ENCODE measurements at regions not wholly inside any gene's neighbourhood (a gene's known extent, or its start where the extent isn't known, plus 50 kb on each side); places are given as distances from the start of the nearest gene placed in this dataset.
A peak's percentile ranks its signal among the peaks of the same experiment; 100 is the strongest.
"Not testable (repeated sequence)": the region's sequence is repeated elsewhere in the genome, so short reads cannot be mapped to it uniquely, and the experiment has no call there.

DNA sequence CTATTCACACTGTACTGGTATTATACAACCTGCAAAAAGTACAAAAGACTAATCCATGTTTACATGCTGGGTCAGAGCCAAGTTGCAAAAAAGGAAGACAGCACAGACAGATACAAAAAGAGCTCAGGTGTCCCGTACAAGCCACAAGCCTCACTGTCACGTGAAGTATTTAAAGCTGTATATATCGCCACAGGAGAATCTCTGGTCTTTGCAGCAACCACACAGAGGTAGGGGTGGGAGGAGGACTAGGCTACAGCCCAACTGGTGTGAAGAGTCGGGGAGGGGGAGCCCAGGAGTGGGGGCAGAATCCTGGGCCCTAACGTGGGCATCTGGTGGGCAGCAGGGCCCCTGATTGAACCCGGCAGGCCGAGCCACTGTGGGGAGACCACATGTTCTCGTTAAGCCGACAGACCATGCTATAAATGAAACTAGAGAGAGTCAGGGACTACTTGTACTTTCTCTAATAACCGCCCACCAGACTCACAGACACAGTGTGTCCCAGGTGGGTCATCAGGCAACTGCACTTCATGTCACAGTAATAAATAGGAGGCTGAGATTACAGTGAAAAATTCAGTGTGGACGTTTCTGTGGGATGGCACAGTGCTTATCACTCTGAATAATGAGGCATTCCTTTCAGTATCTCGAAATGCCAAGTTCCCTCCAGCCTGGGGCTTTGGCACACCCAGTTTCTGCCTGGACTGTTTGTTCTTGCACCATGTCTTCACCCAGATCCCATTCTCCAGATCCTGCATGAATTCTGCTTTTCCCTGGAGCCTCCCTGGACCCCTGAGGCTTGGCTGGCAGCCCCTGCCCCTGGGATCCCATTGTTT lies 79.3 kb upstream of the SH3PXD2B start:
- DNase-seq (no peak), ATAC-seq (peak; percentile 77 to 81)

DNA sequence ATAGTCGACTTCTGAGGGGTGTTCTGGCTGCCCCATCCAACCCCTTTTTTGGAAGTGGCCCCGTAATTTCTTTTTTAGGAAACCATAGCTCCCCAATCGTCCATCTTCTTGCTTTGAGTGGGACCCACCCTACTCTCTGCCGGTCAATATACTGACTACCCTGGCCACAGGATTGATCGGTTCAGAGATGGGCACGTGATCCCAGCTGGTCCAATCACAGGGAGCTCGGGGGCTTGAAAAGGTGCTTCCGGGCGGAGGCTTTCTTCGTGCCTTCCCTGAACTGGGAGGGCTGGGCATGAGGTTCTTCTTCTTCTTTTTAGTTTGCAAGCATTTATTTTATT lies 78.7 kb upstream of the SH3PXD2B start:
- intact Hi-C loops (cut with DNase I) = no loop called here
- no peak for ATAC-seq
- DNase-seq = no peak

More for the DNA sequence above, 79.3 kb upstream of the SH3PXD2B start:
- intact Hi-C loops (cut with DNase I) = no loop called here

DNA sequence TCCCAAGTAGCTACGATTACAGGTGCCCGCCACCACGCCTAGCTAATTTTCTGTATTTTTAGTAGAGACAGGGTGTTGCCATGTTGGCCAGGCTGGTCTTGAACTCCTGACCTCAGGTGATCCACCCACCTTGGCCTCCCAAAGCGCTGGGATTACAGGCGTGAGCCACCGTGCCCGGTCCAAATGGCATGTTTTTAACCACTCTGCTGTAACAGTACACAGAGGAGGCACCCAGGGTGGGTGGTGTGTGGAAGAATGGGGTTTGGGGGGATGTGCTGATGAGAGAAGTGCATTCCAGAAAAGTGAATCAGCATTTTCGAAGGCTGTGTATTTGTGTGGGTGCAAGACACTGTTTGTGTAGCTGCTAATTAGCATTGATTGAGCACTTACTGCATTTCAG lies 78.1 kb upstream of the SH3PXD2B start:
- DNase-seq; intact Hi-C loops (cut with DNase I); ATAC-seq: not testable (repeated sequence)

DNA sequence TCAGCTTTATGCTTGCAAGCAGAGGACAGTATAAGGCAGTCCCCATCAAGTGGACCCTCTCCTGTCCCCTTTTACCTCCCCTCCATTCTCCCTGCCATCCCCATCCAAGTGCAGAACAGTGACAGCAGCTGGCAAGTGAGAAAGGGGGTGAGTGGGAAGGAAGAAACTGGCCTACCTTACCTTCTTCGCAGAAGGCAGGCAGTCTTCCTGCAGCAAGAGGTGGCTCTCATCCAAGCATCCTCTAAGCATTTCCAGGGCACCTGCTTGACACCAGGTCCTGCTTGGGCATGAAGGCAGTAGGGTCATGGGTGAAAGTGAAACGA lies 77.3 kb upstream of the SH3PXD2B start:
- DNase-seq = no peak
- intact Hi-C loops (cut with DNase I) = no loop called here
- ATAC-seq = no peak

DNA sequence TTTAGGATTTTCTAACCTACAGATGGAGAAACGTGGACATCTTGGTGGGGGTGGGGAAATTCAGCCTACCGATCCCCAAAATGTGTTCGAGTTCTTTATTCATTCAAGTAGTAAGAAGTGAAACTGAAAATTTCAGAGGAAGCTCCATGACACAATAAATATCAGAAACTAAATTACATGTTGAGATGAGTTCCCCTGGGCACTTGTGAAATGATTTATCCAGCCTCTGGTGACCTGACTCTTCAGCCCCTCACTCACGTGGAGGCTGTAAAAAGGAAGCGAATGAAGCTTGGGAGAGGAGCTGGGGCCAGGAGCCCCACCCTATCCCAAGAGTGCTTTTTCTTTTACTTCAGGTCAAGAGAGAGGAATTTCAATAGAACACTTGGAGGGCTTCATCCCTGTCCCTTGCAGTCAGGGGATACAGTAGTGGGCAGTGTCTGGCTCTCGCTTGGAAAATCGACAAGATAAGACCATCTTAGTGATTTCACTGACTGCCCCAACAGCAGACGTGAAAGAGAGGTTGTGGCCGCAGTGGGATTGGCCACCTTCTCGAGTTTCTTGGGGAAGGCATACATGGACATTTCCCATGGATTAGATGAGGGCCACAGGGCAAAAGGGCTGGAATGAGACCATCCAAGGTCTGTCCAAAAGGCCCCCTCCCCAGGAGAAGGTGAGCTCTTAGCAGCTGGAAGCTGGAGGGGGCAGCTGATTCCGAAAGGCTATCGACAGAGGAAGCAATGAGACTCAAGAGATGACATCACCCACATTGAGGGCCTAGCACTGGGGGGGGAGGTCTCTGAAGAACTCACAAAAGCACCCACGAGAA lies 76.8 kb upstream of the SH3PXD2B start:
- intact Hi-C loops (cut with DNase I) = no loop called here
- DNase-seq (no peak), ATAC-seq (no peak)

DNA sequence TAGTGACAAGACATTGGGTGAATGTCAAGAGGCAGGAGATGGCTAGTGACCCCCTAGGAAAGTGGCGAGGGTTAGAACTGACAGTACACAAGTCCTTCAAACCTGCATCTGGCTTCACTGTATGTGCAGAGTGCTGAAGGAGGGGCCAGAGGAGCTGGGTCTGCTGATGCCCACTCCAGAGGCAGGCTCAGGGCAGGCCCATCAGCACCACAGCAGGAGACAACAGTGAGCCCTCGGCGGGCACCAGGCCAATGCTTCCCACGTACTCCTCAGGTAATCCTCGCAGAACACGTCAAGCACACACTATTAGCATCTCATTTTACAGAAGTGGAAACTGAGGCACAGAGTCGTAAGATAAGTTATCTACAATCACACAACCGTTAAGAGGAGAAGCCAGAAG lies 76.1 kb upstream of the SH3PXD2B start:
- no peak for ATAC-seq
- DNase-seq = no peak
- intact Hi-C loops (cut with DNase I) = no loop called here

DNA sequence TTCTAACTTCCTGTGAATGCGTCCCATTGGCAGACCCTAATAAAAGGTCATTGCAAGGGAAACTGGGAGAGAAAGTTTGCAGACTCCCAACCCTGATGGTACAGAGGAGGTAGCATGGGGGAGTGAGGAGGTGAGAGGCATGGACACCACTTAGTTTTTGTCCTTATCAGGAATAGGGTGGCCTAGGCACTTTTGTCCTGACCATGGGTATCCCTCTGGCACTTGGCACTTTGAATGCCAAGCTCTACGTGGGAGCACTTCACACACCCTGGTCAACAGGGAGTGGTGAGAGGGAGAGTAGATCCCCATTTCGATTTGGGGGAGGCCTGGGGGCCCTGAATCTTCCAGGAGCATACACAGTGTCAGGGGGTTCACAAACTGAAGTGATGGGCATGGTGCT lies 75.6 kb upstream of the SH3PXD2B start:
- intact Hi-C loops (cut with DNase I) = no loop called here
- DNase-seq = no peak
- no peak for ATAC-seq

DNA sequence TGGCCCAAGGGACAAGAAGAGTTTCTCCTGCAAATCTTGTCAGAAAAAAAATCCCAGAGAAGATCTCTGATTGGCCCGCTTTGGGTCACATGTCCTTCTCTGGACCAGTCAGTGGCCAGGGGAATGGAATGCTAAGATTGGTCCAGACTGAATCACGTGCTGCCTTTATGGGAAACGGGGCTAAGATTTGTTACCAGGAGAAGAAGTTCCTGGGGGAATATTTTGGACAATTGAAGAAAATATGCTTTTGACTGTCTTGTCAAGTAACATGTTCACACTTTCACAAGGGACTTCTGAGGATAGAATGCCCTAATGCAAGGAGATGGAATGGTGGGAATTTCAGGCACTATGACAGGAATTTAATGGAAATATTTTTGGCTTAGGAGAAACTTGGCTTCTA lies 74.1 kb upstream of the SH3PXD2B start:
- ATAC-seq (no peak), DNase-seq (no peak)

DNA sequence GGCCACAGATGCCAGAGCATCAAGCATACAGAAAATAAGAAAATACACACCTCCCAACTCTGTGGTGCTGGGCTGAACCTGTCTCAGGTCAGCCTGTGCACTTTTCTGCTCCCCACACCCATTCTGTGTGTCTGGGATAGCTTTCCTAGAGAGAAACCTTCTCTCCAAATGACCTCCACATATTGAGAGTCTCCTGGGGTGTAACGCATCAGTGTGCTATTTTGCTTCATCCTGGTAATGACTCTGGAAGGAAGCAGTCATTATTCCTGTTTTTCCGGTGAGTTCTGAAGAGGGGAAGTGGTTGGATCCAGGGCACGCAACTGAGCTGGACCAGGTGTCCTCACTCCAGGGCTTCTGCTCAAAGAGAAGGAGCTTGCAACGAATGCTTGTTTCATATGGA lies 73.2 kb upstream of the SH3PXD2B start:
- ATAC-seq (peak; percentile 28 to 39), DNase-seq (no peak)
- intact Hi-C loops (cut with DNase I) = no loop called here

More for the DNA sequence above, 74.1 kb upstream of the SH3PXD2B start:
- intact Hi-C loops (cut with DNase I) = no loop called here

DNA sequence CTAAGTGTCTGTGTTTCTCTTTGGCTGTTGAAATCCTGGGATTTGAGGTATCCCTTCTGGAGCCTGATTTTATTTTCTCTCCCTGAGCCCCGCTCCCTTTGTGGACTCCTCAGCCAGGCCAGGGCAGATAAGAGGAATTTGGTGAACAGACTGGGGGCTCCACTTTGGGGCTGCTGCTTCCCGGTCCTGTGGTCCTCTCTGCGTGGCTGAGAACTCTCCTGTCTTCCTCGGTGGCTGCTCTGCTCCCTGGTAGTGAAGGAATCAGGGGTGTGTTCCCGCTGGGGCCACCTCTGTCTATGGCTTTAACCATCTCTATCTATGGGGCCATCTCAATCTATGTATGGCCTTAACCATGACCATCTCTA lies 71.7 kb upstream of the SH3PXD2B start:
- intact Hi-C loops (cut with DNase I) = no loop called here
- ATAC-seq (no peak), DNase-seq (no peak)

DNA sequence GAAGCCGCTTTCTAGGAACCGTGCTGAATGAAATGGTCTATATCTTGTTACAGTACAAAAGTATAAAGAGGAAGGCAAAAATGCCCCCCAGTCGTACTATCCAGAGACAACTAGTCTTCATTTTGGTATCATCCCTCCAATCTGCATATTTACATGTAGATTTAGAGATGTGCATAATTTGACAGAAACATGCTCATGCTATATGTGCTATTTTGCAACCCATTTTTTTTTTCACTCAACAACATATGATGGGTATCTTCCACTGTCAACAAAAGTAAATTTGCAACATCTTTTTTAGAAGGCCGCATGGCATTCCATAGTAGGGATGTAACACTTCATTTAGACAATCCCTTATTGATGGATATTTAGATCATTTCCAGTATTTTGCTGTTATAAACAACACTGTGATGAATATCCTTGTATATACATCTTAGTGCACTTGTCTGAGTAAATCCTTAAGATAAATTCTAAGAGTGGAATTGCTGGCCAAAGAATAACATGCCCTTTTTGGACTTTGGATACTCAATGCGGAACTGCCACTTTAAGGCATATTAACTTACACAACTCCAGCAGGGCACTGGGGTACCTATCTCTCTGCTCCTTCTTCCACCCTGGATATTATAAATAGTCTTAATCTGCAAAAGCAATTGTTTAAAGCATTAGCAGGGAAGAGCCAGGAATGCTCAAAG lies 71.1 kb upstream of the SH3PXD2B start:
- DNase-seq = no peak
- no peak for ATAC-seq
- intact Hi-C loops (cut with DNase I) = no loop called here

DNA sequence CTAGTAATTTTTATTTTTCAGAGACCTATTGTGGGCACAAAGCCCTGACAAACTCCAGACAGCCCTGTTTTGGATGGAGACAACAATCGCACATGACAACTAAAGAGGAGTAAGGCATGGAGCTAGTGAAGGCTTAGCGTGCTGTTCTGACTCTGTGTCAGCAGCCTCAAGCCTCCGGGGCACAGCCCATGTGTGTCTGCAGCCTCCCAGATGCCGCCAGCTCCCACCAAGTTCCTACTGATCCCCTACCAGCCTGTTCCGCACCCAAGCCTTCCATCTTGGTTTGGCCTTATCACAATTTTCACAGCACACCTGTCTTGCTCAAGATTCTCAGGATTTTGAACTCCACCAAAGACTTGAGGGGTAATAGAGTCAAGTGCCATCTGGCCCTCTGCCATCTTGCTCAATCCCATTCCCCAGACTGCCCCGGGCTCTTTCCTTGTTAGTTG lies 70.3 kb upstream of the SH3PXD2B start:
- DNase-seq = no peak
- no peak for ATAC-seq
- intact Hi-C loops (cut with DNase I) = no loop called here

DNA sequence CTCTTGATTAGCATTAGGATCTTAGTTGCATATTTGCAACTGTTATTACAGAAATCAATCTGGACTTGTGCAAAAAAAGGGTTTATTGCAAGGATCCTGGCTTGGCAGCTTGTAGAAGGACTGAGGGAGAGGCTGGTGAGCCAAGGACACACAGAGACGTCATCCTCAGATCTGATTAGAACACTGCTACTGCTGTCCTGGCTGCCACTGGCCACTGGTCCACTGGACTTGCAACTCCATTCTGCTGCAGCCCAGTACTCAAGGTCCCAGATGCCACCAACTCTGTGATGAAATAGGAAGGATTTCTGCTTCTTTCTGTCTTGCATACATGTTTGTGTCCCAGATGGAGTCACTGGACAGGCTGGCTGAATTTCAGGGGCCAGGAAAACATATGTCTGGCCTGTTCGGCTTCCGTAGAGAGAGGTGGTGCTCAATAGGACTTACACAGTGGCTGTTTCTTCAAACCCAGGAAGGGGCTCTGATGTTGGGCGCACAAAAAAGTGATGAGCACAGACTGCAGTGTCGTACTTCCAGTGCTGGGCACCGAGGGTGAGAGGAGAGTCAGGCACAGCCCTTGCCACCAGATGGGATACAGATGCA lies 68.9 kb upstream of the SH3PXD2B start:
- no peak for ATAC-seq

DNA sequence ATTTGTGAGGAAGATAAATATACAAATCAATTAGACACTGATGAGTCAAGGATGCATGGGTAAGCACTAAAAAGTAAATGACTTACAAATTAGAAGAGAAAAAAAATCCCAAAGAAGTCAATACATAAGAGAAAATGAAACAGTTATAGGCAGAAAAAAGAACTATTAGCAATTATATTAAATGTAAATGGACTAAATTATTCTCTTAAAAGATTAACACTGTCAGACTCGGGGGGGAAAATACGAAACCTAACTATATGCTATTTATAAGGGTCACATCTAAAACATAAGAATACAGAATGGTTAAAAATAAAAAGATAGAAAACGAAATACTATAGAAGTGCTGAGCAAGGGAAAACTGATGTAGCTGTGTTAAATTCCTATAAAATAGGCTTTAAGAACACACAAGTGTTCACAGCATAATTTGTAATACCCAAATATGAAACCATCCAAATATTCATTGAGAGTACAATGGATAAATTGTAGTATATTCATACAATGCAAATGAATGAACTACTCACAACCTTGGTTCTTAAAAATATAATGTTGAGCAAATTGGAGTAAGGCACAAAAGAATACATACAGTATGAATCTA lies 67.1 kb upstream of the SH3PXD2B start:
- no peak for ATAC-seq
- DNase-seq = no peak
- intact Hi-C loops (cut with DNase I) = no loop called here

More for the DNA sequence above, 68.9 kb upstream of the SH3PXD2B start:
- intact Hi-C loops (cut with DNase I) = no loop called here
- no peak for DNase-seq

DNA sequence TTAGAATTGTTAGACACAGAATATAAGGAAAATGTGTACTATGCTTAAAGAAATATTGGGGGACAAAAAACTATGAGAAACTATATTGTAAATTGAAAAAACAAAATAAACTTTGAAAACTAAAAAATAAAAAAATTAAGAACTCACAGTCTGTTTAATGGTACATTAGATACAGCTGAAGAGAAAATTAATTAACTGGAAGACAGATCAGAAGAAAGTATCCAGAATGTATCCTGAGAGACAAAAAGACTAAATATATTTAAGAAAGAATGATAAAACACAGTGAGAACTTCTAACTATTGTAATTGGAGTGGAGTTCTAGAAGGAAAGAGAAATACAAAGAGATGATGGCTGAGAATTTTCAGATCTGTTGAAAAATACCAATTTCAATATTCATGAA lies 57.6 kb upstream of the SH3PXD2B start:
- no peak for ATAC-seq
- intact Hi-C loops (cut with DNase I) = no loop called here
- no peak for DNase-seq

DNA sequence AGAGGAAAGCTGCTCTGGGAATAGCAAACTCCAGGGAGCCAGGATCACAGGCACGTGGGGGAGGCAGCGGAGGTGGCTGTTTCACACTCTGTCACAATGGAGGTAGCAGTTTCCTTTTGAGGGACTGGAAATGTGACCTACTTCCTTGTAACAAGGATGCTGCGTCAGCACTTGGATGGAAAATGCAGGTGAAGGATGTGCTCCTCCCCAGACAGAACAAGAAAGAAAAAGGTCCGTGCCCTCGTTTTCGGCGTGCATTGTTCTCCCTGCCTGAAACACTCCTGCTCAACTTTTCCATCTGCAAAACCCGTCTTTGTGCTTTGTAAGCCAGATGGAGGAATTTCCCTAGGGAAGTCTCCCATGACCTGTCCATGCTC lies 55.1 kb upstream of the SH3PXD2B start:
- peak in 1 of 2 donors; percentile 45 for ATAC-seq
- DNase-seq = no peak
- intact Hi-C loops (cut with DNase I) = loop anchor here in 1 of 2 donors (5.0 kb wide), 1 partner anchor 73 kb away; no protein-coding TSS in a partner anchor

DNA sequence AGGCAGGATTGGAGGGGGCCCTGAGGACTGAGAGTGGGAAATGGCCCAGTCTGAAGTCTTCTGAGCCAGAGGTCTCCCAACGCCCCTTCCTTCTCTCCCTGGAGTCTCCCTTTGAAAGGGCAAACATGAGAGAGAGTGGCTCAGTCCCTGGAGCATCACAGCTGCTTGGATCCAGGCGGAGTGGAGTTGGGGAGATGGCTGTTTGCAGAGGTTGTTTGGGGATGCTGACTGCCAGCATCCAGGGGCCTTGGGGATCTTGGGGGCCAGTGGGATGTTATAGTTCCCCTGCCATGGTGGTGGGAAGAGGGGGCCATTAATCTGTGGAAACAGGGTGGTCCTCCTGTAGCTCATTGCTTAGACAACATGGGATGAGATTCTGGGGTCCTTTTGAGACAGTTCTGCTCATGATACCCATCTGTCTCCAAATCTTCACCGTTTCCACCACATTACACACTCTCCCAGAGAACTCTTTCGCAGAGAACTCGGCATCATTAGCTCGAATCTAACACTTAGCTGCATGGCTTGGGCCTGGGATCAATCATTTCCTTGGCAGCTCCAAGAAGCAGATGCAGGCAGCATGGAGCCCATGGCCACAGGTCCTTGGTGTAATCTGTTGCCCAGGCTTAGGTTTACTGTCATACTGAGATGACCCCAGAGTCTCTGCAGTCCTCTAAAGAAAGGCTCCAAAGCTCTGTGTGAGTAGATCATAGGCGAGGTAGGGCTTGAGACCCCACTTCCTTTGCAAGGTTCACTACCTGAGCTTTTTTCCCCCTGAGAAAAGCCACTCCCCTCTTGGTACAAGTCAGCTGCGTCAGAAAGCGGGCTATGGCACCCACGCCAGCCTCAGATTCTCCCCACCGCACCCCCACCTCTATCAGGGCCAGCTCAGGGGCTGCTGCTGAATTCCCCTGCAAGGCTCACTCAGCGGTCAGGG lies 54.4 kb upstream of the SH3PXD2B start:
- DNase-seq (no peak), ATAC-seq (no peak)

DNA sequence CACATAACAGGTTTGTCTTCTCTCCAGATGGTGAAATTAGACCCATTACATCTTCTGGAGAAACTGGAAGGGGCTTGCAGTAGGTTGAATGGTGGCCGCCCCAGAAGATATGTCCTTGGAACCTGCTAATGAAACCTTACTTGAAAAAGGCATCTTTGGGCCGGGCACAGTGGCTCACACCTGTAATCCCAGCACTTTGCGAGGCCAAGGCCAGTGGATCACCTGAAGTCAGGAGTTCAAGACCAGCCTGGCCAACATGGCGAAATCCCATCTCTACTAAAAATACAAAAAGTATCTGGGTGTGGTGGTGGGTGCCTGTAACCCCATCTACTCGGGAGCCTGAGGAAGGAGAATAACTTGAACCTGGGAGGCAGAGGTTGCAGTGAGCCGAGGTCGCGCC lies 53.2 kb upstream of the SH3PXD2B start:
- ATAC-seq, DNase-seq: not testable (repeated sequence)
- intact Hi-C loops (cut with DNase I) = loop anchor here in 1 of 2 donors (5.0 kb wide), 1 partner anchor 75 kb away; no protein-coding TSS in a partner anchor

More for the DNA sequence above, 54.4 kb upstream of the SH3PXD2B start:
- intact Hi-C loops (cut with DNase I) = loop anchor here in 1 of 2 donors (5.0 kb wide), 1 partner anchor 74 kb away; no protein-coding TSS in a partner anchor

Data from left cardiac atrium (tissue), 4 donors.